OCI-LY3 (cell line): ENCODE measurements at regions not wholly inside any gene's neighbourhood (a gene's known extent, or its start where the extent isn't known, plus 50 kb on each side); places are given as distances from the start of the nearest gene placed in this dataset.

Source experiments
- CTCF ChIP-seq: fragments of 200-600, 300-600 bp; sonication (generic); IDR thresholded peaks from 2 replicates; pipeline ENCODE4 v1.5.1; 2014; ENCODE audit warnings: antibody characterized with exemption, low read length, low read depth
- EZH2phosphoT487 ChIP-seq: fragments of 200-600 bp; shearing (Covaris generic); IDR thresholded peaks from 2 replicates; pipeline ENCODE4 v1.6.1; 2018; ENCODE audit warnings: antibody characterized with exemption, mixed run types, low read depth

GRCh38 chr2:180406687-180407086 is 399.6 kb upstream of the CWC22 start:
- TF ChIP-seq CTCF: no peak
- TF ChIP-seq EZH2phosphoT487: no peak
